C1 segment of cervical spinal cord (tissue), 14 donors: ENCODE measurements at regions not wholly inside any gene's neighbourhood (a gene's known extent, or its start where the extent isn't known, plus 50 kb on each side); places are given as distances from the start of the nearest gene placed in this dataset.
A peak's percentile ranks its signal among the peaks of the same experiment; 100 is the strongest.

Source experiments
- DNase-seq, 14 donors: peaks; one replicate each; lab custom pipeline; 2025; lab: John Stamatoyannopoulos, UW

DNA sequence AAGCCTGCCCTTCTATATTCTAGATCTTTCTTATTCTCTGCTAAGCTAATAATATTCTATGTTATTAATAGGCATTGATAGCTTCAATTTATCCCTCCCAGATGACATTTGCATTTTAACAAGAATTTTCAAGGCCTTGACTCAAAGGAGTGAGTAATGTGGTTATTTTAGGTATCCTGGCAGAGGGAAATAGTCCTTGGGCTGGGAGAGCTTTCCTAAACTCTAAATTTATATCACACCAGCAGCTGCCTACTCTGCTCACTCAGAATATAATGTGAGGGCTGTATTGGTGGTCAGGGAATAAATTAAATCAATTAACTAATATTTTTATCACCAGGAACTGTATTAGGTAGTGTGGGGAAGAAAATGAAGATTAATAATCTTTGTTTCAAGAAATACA, 74.8 kb upstream of the ADAM23 start:
- no peak for DNase-seq

GRCh38 chr2:206368933-206369569, 74.3 kb upstream of the ADAM23 start:
- DNase-seq, result peak in 1 of 14 donors; percentile 3

- no peak for DNase-seq
Observed at GRCh38 chr2:206375956-206376355, 67.4 kb upstream of the ADAM23 start.

DNA sequence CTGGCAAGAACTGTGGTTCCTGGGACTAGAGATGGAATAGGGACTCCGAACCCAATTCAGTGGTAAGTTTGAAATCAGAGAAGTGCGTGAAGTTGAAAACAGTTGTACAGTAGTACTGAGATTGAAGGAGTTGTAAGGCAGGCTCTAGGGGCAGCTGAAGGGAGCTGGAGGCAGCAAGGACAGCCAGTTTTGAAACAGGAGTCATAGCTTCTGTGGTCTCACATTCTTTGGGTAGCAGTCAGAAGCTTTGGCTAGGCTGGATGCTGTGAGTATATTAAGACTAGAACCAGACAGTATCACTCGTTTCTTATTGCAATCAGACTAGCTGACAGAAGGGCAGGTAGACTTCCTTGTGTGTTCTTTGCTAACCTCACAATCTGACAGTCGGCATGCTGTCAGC, 64.5 kb upstream of the ADAM23 start:
- DNase-seq, result no peak

DNA sequence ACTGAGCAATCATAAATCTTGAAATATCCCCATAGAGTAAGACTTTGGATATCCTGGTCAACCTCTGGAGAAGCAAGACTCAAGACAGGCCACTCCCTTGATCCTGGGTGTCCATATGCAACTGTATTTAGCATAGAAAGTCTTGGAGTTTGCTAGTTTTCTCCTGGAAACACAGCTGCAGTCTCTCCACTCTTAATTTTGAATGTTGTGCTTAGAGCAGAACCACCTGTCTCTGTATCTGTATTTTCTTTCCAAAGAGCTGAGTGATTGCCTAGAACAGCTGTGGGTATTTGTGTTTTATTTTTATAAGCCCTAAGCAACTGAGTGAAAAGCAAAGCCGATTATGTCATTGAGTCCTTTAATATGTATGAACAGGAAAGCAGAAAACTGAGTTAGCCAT, 64.1 kb upstream of the ADAM23 start:
- no peak for DNase-seq

- DNase-seq, result no peak
Observed at GRCh38 chr2:206379886-206380285, 63.4 kb upstream of the ADAM23 start.

- no peak for DNase-seq
Observed at GRCh38 chr2:206381881-206382280, 61.5 kb upstream of the ADAM23 start.

DNA sequence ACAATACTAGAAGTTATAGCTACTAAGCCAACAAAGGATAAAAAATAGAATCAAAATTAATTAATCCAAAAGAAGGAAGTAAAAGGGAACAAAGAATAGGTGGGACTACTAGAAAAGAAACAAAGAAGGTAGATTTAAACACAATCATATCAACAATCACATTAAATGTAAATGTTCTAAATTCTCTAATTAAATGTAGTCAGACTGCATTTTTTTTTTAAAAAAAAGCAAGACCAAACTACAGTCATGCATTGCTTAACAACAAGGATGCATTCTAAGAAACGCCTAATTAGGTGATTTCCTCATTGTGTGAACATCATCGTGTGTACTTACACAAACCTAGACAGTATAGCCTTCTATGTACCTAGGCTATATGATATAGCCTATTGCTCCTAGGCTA, 59.7 kb upstream of the ADAM23 start:
- DNase-seq, result no peak

DNA sequence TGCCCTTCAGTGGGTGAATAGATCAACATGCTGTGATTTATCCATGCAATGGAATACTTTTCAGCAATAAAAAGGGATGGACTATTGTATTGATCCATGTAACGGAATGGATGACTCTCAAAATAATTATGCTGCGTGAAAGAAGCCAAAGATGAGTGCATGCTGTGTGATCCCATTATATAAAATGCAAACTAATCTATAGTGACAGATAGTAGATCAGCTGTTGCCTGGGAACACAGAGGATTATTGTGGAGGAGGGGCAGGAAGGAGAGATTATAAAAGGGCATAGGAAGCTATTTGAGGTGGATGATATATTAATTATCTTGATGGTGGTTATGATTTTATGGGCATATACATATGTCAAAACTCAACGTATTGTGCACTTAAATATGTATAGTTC, 55.5 kb upstream of the ADAM23 start:
- DNase-seq, result no peak

DNA sequence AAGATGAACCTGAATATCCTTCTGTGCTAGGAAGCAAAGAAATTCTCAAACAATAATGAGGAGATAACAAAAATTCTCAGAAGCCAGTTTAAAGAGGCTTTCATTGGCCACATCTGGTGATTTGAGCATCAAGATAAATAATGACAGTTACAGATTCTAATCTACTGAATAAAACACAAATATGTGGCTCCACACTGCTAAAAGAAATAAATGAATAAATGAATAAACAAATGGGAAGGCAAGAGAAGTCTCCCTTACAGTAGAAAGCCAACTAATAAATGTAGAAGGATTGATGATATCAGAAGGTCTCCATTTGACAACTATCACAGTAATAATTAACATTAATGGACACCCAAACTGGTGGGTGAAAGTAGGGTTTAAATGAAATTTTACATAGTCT, 54.6 kb upstream of the ADAM23 start:
- DNase-seq, result no peak

DNA sequence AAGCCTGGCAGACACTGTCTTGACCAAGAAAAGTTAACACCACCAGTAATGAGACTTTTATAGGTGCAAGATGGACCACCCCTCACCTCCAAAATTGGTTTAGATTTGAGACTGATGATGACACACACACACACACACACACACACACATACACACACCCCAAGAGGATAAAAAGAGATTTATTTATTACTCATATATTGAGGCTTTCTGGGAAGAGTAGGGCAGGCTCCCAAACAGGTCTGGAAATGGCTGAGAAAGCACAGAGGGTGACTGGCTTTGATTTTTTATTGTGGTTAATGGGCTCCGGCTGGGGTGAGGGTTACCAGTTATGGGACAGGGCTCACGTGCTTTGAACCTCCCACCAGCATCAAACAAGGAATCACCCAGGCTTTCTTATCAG, 54.2 kb upstream of the ADAM23 start:
- no peak for DNase-seq

- no peak for DNase-seq
Observed at GRCh38 chr2:206390181-206390580, 53.2 kb upstream of the ADAM23 start.

- DNase-seq, result no peak
Observed at GRCh38 chr2:206392118-206392517, 51.2 kb upstream of the ADAM23 start.
